Right lung (tissue), 2 donors: ENCODE measurements at regions not wholly inside any gene's neighbourhood (a gene's known extent, or its start where the extent isn't known, plus 50 kb on each side); places are given as distances from the start of the nearest gene placed in this dataset.
A peak's percentile ranks its signal among the peaks of the same experiment; 100 is the strongest.
"Not testable (repeated sequence)": the region's sequence is repeated elsewhere in the genome, so short reads cannot be mapped to it uniquely, and the experiment has no call there.

ENCODE experiments used
- DNase-seq, 2 donors: peaks; one replicate each; pipeline ENCODE4 v3.0.0-alpha.2; 2013

GRCh38 chr13:44848920-44849676 lies 140.2 kb downstream of the NUFIP1 start:
- no peak for DNase-seq

DNA sequence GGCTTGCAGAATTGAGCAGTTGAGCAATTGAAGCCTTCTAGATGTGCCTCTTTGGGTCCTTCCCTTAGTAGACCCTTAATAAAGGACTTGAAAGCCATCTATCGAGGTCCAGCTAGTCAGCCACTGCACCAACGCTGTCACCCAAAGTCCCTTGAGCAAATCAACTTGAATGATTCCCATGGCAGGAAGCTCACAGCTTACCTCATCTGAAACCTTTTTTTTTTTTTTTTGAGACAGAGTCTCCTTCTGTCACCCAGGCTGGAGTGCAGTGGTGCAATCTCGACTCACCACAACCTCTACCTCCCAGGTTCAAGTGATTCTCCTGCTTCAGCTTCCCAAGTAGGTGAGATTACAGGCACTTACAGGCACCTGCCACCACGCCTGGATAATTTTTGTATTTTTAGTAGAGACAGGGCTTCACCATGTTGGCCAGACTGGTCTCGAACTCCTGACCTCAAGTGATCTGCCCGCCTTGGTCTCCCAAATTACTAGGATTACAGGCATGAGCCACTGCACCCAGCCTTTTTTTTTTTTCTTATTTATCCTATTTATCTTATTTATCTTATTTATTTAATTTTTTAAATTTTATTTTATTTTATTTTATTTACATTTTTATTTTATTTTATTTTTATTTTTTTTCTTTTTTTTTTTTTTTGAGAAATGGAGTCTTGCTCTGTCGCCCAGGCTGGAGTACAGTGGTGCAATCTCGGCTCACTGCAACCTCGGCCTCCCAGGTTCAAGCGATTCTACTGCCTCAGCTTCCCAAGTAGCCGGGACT lies 143.8 kb downstream of the NUFIP1 start:
- DNase-seq = not testable (repeated sequence)

GRCh38 chr13:44844786-44845185 lies 144.5 kb downstream of the NUFIP1 start:
- no peak for DNase-seq

DNA sequence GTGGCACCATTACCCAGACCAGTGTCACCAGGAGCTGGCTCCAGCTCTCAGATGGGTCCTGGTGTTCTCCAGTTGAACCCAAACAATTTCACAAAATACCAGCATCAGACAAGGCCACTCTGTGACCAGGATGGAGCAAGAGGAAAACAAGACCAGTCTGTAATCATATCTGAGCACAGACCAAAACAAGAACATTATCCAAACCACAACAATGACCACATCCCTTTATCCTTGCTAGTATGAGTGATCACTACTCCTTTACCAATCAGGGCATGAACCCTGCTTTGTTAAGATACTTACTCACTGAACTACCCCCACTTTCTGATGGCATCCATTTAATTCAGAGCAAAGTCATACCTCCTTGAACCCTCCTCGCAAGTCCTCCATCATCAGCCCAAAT lies 145.9 kb downstream of the NUFIP1 start:
- no peak for DNase-seq

- DNase-seq = no peak
These were observed 147.1 kb downstream of the NUFIP1 start for GRCh38 chr13:44842158-44842557.

- no peak for DNase-seq
These were observed 149.1 kb downstream of the NUFIP1 start for GRCh38 chr13:44840131-44840530.

DNA sequence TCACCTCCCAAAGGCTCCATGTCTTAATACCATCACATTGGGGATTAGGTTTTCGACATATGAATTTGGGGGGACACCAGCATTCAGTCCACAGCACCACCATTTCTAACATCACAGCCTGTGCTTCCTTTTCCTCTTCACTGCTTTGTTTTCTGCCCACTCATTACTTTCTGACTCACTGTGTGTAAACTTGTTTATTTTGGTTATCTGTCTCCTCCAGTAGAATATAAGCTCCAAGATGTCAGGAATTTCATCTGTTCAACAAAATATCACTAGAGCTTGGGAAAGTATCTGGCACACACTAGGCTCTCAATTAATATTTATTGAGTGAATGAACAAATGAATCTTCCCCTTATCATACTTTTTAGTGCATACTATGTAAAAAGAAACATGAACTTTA lies 152.0 kb downstream of the NUFIP1 start:
- no peak for DNase-seq

DNA sequence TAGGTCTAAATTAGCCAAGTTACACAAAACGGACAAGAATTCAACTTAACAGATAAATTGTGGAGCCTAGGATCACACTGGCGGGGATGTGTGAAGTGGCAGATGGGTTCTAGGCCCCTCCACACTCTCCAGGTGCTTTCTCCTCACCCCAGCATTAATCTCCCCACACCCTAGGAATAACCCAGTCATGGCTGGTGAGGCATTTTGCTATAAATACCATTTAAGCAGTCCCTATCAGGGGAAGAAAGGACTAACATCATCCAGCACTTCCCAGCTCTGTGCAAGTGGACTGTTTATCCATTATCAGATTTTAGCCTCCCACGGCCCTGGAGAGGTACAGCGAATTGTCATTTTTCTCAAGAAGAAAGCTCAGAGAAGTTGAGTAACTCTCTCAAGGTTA lies 154.9 kb downstream of the NUFIP1 start:
- DNase-seq = no peak

DNA sequence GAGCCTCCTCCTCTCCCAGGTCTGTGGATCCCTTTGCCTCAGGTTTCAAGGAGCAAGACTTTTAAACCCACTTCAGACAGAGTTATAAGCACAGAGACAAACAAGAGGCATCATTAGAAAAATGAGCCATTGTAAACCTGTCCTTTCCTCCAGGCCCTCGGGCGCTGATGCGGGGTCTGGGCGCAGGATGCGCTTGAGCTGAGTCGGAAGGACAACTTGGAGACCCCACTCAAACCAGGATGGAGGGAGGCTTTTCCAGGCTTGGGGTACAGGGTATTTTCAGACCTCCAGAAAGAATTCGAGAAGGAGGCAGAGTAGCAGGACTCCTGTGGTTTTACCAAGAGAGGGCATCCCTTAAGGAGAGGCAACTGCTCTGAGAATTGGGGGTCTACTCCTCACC lies 155.6 kb downstream of the NUFIP1 start:
- no peak for DNase-seq

DNA sequence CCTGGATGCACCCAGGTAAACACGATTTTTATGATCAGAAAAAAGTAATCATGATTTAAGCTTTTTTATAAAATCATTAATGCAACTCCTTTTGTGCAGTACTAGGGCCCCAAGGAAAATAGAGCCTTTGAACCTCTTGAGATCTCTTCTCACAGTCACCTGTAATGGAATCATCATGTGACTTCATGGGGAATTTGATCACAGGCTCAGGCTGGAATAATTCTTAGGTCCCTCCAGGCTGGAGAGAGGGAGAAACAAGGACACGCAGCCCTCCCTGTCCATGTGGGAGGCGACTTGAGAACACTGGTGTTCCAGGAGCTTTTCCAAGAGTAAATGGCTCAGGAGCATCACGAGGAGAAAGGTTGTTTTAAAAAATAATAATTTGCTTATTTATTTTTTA lies 156.1 kb downstream of the NUFIP1 start:
- no peak for DNase-seq

GRCh38 chr13:44826591-44827350 lies 162.5 kb downstream of the NUFIP1 start:
- DNase-seq = no peak

DNA sequence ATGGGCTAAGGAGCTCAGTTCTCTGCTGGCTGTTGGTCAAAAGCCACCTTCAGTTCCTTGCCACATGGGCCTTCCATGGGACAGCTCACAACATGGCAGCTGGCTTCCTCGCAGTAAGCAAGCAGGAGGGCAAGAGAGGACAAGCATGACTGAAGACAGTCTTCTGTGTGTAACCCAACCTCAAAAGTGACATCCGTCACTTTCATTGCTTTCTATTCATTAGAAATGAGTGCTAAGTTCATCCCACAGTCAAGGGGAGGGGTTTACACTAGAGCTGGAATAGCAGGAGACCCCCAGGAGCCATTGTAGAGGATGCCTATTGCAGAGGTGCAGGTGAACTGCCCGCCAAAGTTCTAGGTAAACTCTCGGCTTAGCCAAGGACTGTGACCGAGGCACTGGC lies 163.3 kb downstream of the NUFIP1 start:
- no peak for DNase-seq

- DNase-seq = not testable (repeated sequence)
These were observed 165.7 kb downstream of the NUFIP1 start for GRCh38 chr13:44823555-44823954.

GRCh38 chr13:44822291-44822690 lies 167.0 kb downstream of the NUFIP1 start:
- DNase-seq = no peak

DNA sequence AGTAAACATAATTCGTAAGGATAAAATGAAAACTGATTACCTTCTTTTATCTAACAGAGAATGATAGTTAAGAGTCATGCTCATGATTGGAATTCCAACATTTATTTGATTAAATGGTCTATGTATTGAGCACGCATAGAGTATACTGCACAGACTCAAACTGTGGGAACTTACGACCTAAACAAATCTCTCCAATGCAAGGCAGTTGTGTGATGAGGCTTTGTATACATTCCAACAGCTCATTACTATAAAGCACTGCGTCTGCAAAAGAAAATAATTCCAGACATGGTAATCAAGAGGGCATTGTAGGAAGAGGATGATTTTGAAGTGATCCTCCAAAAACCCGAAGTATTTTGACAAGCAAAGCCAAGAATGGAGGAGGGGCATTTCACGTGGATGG lies 169.5 kb downstream of the NUFIP1 start:
- peak in 1 of 2 donors; percentile 27 for DNase-seq

GRCh38 chr13:44819245-44819644 lies 170.0 kb downstream of the NUFIP1 start:
- DNase-seq = no peak

DNA sequence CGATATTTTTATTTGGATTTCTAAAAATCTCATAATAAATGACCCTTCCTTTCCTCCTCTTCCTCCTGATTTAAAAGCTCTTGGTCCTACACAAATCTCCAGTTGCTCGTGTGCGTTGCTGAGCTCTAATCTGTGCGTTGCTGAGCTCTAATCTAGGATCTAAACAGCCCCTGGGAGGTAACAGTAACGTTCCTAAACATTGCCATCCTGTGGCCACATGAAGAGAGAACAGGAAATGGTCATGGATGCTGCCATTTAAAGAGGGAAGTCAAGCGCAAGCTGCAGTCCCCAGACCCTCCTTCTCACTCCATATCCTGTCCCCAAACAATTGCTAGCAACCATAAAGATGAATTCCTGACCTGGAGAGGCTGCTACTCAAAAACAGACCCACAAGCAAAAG lies 170.8 kb downstream of the NUFIP1 start:
- DNase-seq = no peak

- DNase-seq = no peak
These were observed 171.3 kb downstream of the NUFIP1 start for GRCh38 chr13:44818016-44818415.

DNA sequence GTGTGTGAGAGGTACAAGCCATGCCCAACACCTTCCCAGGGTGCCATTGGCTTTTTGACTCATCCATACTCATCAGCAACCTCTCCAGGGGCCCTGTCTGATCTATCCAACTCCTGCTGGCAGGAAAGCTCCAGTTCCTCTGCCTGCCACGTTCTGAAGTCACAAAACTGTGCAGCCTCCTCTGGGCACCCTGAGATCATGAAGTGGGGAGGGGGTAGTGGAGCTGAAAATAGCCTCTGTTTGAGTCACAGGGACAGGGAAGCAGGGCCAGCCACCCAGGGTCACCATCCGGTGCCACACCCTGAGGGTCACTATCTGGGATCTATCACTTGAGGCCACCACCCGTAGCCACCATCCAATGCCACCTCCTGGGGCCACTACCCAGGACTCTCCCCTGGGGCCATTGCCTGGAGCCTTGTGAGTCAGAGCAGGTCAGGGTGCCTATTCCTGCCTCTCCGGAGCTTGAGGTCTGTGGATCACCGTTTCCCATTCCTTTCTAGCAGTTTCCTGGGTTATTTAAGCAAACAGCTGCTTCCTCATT lies 172.1 kb downstream of the NUFIP1 start:
- DNase-seq = no peak

GRCh38 chr13:44816701-44817100 lies 172.6 kb downstream of the NUFIP1 start:
- DNase-seq = no peak

DNA sequence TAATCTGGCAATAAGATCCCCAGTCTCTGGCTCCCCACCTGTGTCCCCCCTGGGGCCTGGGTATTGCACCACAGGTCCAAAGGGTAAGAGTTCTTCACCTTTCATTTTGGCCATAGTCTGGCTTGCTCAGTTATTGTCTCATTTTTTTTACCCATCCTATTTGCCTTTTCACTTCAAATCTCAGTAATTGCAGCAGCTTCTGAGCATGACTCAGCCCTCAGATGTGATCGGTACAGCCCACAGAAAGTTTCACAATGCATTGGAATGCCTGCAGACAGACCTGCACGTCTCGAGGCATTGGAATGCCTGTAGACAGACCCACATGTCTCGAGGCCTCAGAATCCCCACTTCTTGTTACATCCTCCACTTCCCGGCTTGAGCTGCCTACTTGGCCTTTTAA lies 173.6 kb downstream of the NUFIP1 start:
- no peak for DNase-seq

GRCh38 chr13:44814836-44815235 lies 174.4 kb downstream of the NUFIP1 start:
- DNase-seq = no peak
